Aorta (tissue), 5 donors: ENCODE measurements at regions not wholly inside any gene's neighbourhood (a gene's known extent, or its start where the extent isn't known, plus 50 kb on each side); places are given as distances from the start of the nearest gene placed in this dataset.
"Not testable (repeated sequence)": the region's sequence is repeated elsewhere in the genome, so short reads cannot be mapped to it uniquely, and the experiment has no call there.

Experiments
- ATAC-seq: fragments of 200-7000 bp; cut with Tn5 transposase; one replicate; pipeline ENCODE4 v1.9.1; 2022; ENCODE audit warnings: moderate library complexity; ENCODE audit not compliant: low FRiP score
- DNase-seq, 2 donors: peaks; one replicate each; pipeline ENCODE4 v3.0.0-alpha.2; 2020
- H3K27ac ChIP-seq, 2 donors: one replicate each; pipeline ENCODE4 v1.5.1; 2013; ENCODE audit warnings: low read length in 2 of 2, mild to moderate bottlenecking in 2 of 2, moderate library complexity in 2 of 2, control low read depth in 1 of 2, inconsistent platforms in 1 of 2, low read depth in 1 of 2
- H3K27me3 ChIP-seq, 2 donors: one replicate each; pipeline ENCODE4 v1.6.1; 2013; ENCODE audit warnings: control low read depth in 1 of 2, low read length in 1 of 2, mild to moderate bottlenecking in 1 of 2, moderate library complexity in 1 of 2; ENCODE audit not compliant: insufficient read depth in 2 of 2, control insufficient read depth in 1 of 2
- H3K36me3 ChIP-seq, 2 donors: one replicate each; pipeline ENCODE4 v1.6.1; 2013; ENCODE audit warnings: control low read depth in 1 of 2, low read length in 1 of 2, mild to moderate bottlenecking in 1 of 2; ENCODE audit not compliant: insufficient read depth in 2 of 2, control insufficient read depth in 1 of 2
- H3K4me1 ChIP-seq, 2 donors: one replicate each; pipeline ENCODE4 v1.6.1; 2013; ENCODE audit warnings: low read length in 2 of 2, control low read depth in 1 of 2, mild to moderate bottlenecking in 1 of 2, moderate library complexity in 1 of 2; ENCODE audit not compliant: insufficient read depth in 2 of 2, control insufficient read depth in 1 of 2
- H3K4me3 ChIP-seq, 2 donors: one replicate each; pipeline ENCODE4 v1.5.1; 2013; ENCODE audit warnings: low read length in 2 of 2, control low read depth in 1 of 2, mild to moderate bottlenecking in 1 of 2
- H3K9me3 ChIP-seq: one replicate; pipeline ENCODE4 v1.6.1; 2013; ENCODE audit warnings: mild to moderate bottlenecking, low read length; ENCODE audit not compliant: control insufficient read depth
- WGBS, 2 donors: extraction: QIAGEN DNeasy Blood & Tissue Kit; methylation state at CpG; one replicate each; pipeline ENCODE4 v1.1.7; 2013; 5-methylcytosine and 5-hydroxymethylcytosine counted together
- intact Hi-C, 2 donors: fragments of 100-400 bp; cut with DNase I; formaldehyde crosslinking; loops; one replicate each; pipeline versions ENCODE4 v1.14.2 to v1.15.0; 2022
- donor health status: healthy with polysubstance abuse.
- donor health status: Bipolar disorder and iron deficiency.
- donor health status: DM: no; HTN: no; CAD: no.
- donor health status: DM: no; HTN: no; CAD: no.
- donor health status: DM: yes; HTN: yes; CAD: no.

DNA sequence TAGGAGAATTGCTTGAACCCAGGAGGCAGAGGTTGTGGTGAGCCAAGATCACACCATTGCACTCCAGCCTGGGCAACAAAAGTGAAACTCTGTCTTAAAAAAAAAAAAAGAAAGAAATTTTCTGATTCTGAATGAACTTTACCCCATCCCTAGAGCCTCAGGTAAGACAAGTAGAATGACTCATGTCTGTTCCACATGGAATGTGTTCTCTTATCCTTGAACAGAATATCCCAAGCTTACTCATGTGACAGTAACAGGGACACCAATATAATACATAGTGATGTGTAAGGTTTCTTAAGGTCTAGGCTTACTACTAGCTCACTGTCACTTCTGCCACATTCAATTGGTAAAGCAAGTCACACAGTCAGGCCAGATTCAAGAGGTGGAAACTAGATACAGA lies 219.6 kb upstream of the BTBD3 start:
- Histone ChIP-seq H3K27ac (no peak overlapping the region), H3K27me3 (peaks cover 0 to 1% of the 10 kb centered on the region in 2 donors), H3K36me3 (no peaks in the 10 kb centered on the region), H3K4me1 (no peaks in the 10 kb centered on the region), H3K4me3 (no peak overlapping the region), H3K9me3 (peaks cover 3% of the 10 kb centered on the region)
- intact Hi-C loops: no loop called here
- ATAC-seq (no peak), DNase-seq (no peak)

DNA sequence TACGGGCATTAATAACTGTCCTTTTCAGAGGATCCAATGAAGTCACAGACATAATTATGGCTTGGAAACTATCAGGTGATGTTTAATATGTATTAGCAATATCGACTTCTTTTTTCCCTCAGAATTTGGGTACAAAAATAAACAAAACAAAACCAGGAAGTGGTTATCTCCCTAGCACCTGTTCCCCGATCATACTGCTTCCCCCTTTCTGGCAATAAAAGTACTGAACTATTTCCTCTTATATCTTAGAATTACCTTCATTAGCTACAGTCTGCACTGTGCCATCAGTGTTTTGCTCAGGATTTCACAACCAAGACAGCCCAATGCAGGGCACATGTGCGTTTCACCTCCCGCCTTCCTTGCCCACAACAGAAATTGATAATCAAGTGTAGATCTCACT lies 216.9 kb upstream of the BTBD3 start:
- H3K27me3 ChIP-seq: peaks cover 0 to 1% of the 10 kb centered on the region in 2 donors
- no peaks in the 10 kb centered on the region for H3K36me3 ChIP-seq
- H3K9me3 ChIP-seq: peaks cover 3% of the 10 kb centered on the region
- DNase-seq (no peak), ATAC-seq (no peak)
- no peaks in the 10 kb centered on the region for H3K4me1 ChIP-seq
- intact Hi-C loops: no loop called here
- H3K4me3 ChIP-seq: no peak overlapping the region
- WGBS, 2 donors: 73 to 76% methylated on average over 5 of the region's 5 CpGs
- no peak overlapping the region for H3K27ac ChIP-seq

DNA sequence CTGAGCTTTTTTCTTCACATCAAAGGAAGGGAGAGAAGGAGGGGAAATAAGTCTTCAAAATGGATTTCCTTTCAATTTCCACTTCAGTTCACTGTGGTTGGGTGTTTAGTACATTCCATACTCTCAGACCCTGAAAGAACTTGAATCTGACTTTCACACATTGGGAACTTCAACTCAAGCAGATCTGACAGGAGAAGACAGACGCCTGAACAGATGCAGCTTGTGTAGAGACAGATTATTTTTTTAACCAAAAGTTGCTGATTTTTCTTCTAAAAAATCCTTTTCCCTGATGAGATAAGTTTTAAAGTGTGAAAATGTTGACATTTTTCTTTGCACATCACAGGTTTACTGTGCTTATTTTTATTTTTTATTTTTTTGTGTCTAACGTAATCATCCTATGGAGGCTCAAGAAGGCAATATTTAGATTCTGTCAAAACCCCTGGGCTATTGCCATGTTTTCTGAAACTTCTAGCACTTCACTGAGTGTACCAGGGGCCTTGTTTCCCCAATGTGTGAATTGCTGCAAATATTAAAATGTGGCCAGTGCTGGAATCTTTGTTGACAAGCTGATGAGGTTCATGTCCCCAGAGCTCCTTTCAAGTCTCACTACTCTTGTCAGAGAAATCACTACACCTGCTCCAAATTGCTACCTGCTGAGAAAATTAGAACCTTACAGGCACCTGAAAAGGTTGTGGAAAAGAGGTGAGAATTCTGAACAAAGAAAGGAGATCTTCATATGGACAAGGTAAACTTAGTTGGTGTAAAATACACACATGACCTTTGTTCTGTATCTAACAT lies 214.8 kb upstream of the BTBD3 start:
- Histone ChIP-seq H3K36me3 (no peaks in the 10 kb centered on the region), H3K27me3 (peaks cover 0 to 1% of the 10 kb centered on the region in 2 donors), H3K27ac (no peak overlapping the region), H3K4me1 (no peaks in the 10 kb centered on the region), H3K4me3 (no peak overlapping the region), H3K9me3 (peaks cover 1% of the 10 kb centered on the region)
- intact Hi-C loops: no loop called here
- no peak for ATAC-seq
- DNase-seq: no peak
- WGBS, 2 donors: 52 to 57% methylated on average over 2 of the region's 2 CpGs

DNA sequence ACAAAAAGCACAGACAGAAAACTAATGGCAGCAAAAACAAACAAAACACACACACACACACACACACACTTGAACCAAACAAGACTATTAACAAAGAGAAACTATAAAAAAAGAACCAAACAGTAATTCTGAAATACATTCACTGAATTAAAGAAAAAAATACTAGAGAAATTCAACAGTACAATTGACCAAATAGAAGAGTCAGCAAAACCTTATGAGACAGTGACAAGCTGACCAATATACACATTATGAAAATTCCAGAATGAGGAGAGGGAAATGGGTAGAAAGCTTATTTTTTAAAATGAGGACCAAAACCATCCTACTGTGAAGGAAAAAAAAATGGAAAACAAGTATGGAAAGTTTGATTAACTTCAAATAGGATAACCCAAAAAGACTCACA lies 212.2 kb upstream of the BTBD3 start:
- no peaks in the 10 kb centered on the region for H3K9me3 ChIP-seq
- H3K4me3 ChIP-seq: no peak overlapping the region
- peaks cover 0 to under 1% of the 10 kb centered on the region in 2 donors for H3K27me3 ChIP-seq
- H3K36me3 ChIP-seq: no peaks in the 10 kb centered on the region
- no peak for DNase-seq
- H3K27ac ChIP-seq: no peak overlapping the region
- no peak for ATAC-seq
- intact Hi-C loops: no loop called here
- H3K4me1 ChIP-seq: no peaks in the 10 kb centered on the region

DNA sequence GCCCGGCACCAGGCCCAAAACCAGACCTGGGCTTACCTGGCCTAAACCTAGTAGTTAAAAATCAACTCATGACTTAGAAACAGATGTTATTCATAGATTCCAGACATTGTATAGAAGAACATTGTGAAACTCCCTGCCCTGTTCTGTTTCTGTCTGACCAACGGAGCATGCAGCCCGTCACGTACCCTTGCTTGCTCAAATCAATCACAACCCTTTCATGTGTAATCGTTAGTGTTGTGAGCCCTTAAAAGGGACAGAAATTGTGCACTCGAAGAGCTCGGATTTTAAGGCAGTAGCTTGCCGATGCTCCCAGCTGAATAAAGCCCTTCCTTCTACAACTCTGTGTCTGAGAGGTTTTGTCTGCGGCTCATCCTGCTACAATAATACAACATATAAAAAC lies 209.5 kb upstream of the BTBD3 start:
- H3K4me1 ChIP-seq, intact Hi-C loops, H3K36me3 ChIP-seq, H3K9me3 ChIP-seq, H3K27ac ChIP-seq, DNase-seq, H3K27me3 ChIP-seq, ATAC-seq, H3K4me3 ChIP-seq: not testable (repeated sequence)
- 88% methylated on average over 9 of the region's 9 CpGs for whole genome bisulfite sequencing, 2 donors

DNA sequence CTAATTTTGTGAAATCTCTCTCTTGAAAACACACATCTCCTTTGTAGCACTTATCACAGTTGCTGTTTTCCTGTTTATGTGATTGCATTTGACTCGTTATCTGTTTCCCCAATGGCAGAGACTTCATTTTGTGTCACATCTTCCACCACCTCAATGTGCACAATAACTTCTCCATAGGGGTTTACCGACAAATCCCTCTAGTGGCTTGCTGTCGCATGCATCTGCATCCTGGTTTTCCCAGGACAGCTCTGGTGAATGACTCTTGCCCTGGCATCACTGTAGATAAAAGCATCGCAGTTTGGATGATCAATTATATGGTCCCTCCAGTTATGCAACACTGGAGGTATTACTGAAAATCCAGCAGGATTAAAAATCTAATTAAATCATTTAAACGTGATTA lies 206.5 kb upstream of the BTBD3 start:
- WGBS, 2 donors: 89 to 90% methylated on average over 5 of the region's 5 CpGs
- ATAC-seq (no peak), DNase-seq (no peak)
- intact Hi-C loops: no loop called here
- no peak overlapping the region for H3K27ac ChIP-seq
- H3K9me3 ChIP-seq: no peaks in the 10 kb centered on the region
- no peaks in the 10 kb centered on the region for H3K27me3 ChIP-seq
- no peak overlapping the region for H3K4me3 ChIP-seq
- no peaks in the 10 kb centered on the region for H3K36me3 ChIP-seq
- no peaks in the 10 kb centered on the region for H3K4me1 ChIP-seq

DNA sequence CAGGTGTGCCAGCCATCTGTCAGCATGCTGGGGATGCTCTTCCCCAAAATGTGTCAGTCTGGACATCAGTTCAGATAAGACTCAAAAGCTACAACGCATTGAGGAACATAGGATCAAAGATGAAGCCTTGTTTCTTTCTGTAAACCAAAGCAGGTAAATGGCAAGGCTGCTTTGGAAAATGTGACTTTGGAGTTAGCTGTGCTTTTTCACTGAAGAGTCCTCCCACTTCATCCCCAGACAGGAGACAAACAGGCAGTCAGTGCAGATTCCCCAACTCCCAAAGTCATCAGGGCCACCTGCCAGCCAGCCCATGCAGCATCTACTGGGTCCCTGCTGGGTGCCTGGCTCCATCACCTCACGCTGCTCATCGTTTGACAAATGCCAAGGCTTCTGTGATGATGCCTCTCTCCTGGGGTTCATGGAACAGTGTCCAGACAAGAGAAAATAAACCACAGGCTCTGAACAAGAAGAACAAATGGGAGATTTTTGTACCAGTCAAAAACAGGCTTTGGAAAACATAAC lies 205.0 kb upstream of the BTBD3 start:
- Histone ChIP-seq H3K36me3 (no peaks in the 10 kb centered on the region), H3K4me3 (no peak overlapping the region), H3K4me1 (no peaks in the 10 kb centered on the region), H3K27ac (no peak overlapping the region), H3K9me3 (peaks cover 1% of the 10 kb centered on the region), H3K27me3 (no peaks in the 10 kb centered on the region)
- no peak for DNase-seq
- intact Hi-C loops: no loop called here
- ATAC-seq: no peak
- WGBS, 2 donors: 58 to 71% methylated on average over 3 of the region's 3 CpGs

DNA sequence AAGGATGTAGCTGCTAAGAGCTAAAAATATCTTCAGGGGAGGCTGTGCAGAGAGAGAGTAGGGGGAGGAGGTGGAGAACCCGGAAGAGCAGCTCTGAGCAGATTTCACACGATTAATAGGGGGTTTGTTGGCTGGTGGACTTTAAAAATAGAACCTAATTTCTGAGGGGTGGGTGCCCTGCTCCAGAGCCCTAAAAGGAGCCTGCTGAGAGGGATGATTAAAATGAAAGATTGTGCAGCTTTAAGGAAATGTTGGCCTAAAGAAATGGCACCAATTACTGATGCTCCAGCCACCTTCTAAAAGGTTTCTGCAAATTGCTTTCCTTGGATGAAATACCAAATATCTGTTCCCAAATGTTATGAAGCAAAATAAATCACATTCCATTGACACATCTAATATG lies 202.8 kb upstream of the BTBD3 start:
- Histone ChIP-seq H3K4me3 (no peak overlapping the region), H3K4me1 (no peaks in the 10 kb centered on the region), H3K27me3 (no peaks in the 10 kb centered on the region), H3K9me3 (peaks cover 1% of the 10 kb centered on the region), H3K36me3 (no peaks in the 10 kb centered on the region), H3K27ac (no peak overlapping the region)
- no peak for DNase-seq
- intact Hi-C loops: no loop called here
- ATAC-seq: no peak
- 6 to 10% methylated on average over 2 of the region's 2 CpGs for WGBS, 2 donors

DNA sequence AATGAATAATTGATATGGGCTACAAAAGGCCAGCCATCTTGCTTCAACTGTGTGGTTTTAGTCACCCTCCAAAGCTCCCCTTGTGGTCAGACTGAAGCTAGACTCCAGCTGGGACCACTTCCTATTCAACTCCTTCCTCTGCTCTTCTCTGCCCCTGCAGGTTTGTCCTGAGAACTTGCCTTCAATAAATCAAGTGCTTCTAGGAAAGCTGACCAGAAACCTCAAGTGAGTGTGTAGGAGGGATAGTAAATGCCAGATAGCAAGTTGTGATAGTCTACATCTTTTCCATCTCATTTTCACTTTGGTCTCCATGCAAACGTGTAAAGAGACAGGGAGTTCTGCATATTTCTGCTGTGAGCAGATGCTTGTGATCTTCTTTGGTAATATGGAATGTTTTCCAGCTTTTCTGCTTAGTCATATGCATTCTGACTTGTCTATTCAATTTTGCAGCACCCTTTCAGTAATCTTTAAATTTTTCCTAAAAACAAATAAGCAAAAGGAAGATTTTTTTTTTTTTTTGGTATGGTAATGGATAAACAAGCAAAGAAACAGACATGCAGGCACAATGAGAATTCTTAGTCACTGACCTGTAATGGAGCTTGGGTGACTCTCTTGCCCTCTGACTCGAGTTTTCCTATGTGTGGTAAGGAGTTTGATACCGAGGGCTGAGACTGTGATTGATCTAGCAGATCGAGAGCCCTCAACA lies 201.3 kb upstream of the BTBD3 start:
- no peak for ATAC-seq
- H3K4me3 ChIP-seq: no peak overlapping the region
- peaks cover 1% of the 10 kb centered on the region for H3K9me3 ChIP-seq
- no peak for DNase-seq
- H3K27ac ChIP-seq: no peak overlapping the region
- WGBS, 2 donors: 44 to 48% methylated on average over 4 of the region's 4 CpGs
- intact Hi-C loops: no loop called here
- H3K36me3 ChIP-seq: no peaks in the 10 kb centered on the region
- H3K4me1 ChIP-seq: no peaks in the 10 kb centered on the region
- H3K27me3 ChIP-seq: no peaks in the 10 kb centered on the region
